GM18505 (cell line): ENCODE measurements at regions not wholly inside any gene's neighbourhood (a gene's known extent, or its start where the extent isn't known, plus 50 kb on each side); places are given as distances from the start of the nearest gene placed in this dataset.
"Not testable (repeated sequence)": the region's sequence is repeated elsewhere in the genome, so short reads cannot be mapped to it uniquely, and the experiment has no call there.

Source experiments
- ATAC-seq: cut with Tn5 transposase; IDR thresholded peaks from one replicate; pipeline ENCODE4 v1.9.1; 2021; ENCODE audit not compliant: unreplicated experiment
- POLR2A ChIP-seq: IDR thresholded peaks from 4 replicates; pipeline ENCODE4 v1.6.1; 2011; ENCODE audit warnings: borderline replicate concordance; ENCODE audit not compliant: insufficient read depth, insufficient read length; ENCODE audit errors: extremely low read depth

DNA sequence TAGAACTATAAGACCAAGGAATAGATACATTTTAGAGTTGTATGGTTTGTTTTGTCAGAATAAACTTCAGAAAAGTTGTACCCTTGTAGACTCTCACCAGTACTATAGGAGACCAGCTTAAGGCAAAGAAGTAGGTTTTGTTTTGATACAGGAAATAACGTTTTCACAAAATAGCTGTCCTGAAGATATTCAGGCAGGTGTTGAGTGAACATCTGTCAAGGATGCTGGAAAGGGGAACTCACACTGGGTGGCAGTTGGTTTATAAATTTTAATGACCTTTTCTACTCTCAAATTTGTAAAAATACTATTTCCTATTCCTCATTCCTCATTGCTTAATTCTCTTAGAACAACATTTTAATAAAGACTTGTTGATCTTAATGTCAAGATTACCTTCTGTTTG lies 174.0 kb upstream of the MAN1A1 start:
- TF ChIP-seq POLR2A: no peak
- no peak for ATAC-seq

DNA sequence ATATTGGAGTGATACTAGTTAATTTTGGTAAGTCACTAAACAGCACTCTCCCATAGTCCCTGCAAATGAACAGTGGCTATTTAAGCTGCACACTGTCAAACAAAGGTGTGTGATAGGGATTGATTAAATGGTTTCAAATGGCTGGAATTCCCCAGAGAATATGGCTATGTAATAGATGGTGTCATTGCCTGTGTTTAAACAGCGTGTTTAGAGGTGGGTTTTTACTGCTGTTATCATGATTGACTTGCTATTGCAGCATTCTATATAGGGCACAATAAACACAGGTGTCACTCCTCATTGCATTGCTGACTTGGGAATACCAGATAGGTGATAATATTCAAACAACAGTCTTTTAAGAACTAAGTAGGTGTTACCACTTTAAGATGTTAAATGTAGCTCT lies 171.7 kb upstream of the MAN1A1 start:
- TF ChIP-seq POLR2A: no peak
- ATAC-seq: no peak

DNA sequence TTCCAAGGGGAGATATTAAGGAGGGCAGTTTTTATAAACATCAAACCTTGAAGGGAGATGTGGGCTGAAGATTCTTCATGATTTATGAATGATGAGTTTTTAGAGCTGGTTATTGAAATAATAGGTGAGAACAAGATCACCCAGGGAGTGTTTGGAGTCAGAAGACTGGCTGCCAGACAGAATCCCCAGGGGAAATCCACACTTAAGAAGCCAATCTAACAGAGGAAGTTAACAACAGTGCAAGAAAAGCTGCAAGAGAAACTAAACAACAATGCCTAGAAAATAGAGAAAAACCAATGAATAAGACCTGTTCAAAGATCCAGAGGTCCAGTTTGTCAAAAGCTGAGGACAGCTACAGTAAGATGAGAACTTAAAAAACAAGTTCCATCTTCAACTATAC lies 167.9 kb upstream of the MAN1A1 start:
- ATAC-seq: no peak
- no peak for TF ChIP-seq POLR2A

DNA sequence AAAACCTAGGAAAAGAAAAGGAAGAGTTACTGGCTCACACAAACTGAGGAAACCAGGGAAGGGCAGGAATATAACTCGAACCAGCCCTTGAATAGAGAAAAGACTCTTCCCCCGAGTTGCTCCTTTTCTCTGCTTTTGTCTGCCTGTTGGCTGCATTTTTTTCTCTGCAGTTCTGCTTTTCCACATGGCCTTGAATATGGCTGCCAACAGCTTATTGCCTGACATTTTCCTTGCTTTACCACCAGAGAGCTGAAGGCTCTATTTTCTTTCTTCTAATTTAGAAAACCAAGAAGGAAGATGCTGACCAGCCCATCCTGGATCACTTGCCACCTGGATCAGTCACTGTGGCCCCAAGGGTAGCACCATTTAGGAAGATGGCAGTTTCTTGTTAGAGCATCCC lies 164.8 kb upstream of the MAN1A1 start:
- no peak for ATAC-seq
- TF ChIP-seq POLR2A: no peak

DNA sequence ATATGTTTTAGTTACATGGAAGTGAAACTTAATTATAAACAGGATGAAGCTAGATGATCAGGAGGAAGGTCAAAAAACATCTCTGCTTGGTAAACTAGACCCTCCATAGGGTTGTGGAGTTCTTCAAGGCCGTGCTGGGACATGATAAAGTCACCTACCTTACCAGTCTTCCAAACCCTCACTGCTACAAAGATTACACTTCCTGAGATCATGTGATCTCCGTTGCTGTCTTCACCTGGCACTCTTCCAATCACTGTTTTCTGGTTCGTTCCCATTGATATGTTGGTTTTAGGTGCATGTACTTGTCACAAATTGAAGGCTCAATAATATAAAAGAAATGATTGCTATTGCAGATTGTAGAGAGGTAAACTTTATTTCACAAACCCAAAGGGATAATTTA lies 161.5 kb upstream of the MAN1A1 start:
- TF ChIP-seq POLR2A: no peak
- no peak for ATAC-seq

DNA sequence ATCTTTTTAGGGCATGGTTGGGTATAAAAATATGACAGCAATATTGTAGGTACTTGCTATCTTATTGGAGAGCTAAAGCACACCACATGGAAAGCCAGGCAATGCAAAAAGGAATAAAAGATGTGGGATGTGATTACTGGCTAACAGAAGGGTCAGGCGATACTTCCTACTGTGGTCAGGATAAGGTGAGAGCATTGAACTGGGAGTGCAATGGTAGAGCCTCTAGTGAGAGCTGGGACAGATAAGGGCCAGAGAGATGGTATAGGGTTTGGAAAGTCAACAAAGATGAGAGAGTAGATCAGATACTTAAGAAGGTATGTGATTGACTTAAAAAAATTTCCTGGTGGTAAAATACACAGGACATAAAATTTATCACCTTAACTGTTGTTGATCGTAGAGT lies 160.7 kb upstream of the MAN1A1 start:
- ATAC-seq: no peak
- no peak for TF ChIP-seq POLR2A

DNA sequence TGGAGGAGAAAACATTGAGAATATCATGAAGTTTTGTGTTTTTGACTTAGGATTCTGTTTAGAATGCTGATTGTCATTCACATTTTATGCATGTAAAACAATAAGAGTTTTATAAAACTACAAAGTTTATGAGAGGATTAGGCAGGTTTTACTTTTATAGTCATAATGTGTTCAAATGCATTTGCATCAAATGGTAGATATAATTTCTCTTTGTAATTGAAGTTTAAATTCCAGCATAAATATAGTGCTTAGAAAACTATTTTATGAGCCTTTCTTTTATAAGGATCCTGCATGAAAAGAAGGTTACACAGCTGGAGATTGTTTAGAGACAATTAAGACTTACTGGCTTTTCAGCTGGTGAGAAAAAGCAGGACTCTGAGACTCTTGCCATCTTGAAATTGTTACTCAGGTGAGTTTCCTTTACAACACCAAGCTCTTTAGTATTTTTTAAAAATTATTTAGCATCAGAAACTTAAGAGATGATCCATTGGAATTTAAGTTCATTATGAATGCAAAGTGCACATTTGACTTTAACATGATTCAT lies 157.1 kb upstream of the MAN1A1 start:
- TF ChIP-seq POLR2A: no peak
- no peak for ATAC-seq

DNA sequence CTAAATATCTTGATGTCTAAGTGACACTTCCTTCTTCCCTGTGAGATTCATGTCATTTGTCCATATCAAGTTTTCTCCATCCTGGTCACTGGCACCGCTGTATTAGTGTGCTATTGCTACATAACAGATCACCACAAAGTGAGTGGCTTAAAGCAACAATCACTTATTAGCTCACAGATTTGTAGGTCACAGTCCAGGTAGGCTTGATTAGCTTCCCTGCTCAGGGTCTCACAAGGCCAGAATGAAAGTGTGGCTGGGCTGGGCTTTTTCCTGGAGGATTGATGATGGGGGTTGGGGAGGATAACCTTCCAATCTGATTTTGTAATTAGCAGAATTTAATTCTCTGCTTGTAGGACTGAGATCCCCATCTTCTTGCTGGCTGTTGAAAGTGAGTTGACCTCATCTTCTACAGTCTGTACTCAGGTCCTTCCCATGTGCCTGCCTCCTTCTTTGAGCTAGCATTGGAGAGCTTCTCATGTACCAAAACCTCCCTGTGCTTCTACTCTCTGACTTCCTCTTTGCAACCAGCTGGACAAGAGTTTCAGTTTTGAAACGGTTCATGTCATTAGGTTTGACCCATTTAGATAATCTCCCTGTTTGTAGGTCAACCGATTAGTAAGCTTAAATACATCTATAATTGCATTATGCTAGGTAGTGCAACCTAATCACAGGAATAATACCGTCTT lies 152.4 kb upstream of the MAN1A1 start:
- ATAC-seq: peak; percentile 96
- TF ChIP-seq POLR2A: no peak

DNA sequence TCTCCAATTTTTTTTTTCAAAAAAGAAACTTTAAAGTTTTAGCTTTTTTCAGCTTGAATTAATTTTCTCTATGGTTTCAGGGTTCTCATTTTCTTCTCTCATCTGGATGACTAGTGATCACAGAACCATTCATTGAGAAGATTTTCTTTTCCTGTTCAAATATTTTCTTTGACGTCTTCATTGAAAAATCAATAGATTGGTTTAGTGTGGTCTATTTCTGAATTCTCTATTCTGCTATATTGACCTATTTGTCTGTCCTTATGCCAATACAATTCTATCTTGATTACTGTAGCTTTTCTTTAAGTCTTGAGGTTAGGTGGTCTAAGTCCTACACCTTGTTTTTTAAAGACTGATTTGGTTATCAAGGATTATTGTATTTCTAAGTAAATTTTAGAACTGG lies 150.2 kb upstream of the MAN1A1 start:
- no peak for TF ChIP-seq POLR2A
- ATAC-seq: no peak

DNA sequence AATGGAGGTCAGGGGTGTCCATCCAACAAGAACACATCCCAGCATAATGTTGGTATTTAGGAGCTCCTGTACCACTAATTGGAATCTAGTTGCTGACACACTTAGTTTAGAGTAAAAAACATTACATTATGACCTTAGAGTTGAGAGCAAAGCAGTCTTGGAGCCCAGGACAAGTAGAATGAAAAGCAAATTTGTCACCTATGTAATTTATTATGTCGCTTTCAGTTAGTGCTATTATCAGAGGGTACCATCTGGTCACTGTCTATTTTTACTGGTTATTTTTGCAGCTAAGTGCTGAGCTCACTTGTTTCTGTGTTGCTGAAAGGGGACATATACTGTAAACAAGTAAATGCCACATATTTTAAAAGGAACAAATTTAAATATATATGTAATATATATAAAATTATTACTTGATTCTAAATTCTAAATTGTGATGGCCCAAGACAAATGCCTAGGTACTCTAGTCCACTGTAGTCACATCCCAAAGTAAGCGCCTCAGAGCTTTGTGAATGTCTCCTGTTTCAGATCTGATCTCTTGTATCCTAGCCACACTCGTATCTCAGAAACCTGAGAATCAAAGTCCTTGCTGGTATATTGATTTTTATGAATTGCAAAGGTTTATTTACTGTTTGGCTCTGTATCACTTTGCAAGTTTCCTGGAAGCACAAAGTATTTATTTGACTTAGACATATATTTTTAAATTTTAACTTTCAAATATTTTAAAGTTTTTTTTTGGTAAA lies 148.6 kb upstream of the MAN1A1 start:
- no peak for ATAC-seq
- TF ChIP-seq POLR2A: no peak

DNA sequence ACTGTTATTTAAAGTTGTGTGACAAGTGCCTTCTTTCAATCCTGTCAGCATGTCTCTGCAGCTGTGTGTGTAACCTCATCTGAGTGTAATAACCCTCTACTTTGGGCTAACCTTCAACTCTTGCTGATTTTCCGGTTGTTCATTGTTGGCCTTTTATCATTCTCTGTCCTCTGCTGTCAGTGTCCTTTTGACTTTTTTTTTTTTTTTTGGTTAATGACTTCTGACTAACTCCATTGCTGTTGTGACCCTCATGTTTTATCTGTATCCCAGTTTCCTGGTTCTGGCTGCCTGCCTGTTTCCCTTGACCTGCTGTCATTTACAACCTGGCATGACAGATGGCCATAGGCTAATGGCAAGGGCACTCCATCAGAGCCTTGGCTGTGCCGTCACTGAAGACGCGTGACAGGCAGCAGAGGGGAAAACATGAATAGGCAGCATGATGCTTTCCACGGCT lies 145.7 kb upstream of the MAN1A1 start:
- ATAC-seq: no peak
- no peak for TF ChIP-seq POLR2A

DNA sequence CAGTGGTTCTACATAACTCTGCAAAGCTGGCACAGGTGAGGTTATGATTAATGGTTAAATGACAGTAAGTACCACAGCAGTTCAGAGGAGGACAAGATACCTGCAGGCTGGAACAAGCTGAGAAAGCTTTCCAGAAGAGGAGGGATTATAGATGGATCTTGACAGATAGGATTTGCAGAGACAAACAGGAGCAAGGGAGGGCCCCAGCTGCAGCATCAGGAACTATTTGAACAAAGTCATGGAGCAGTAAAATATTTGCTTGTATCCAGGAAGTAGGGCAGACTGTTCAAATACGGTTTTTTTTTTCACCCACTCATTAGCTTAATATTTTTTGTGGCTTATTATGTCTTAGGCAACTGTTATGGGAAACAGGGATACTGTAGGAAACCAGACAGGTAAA lies 144.4 kb upstream of the MAN1A1 start:
- no peak for ATAC-seq
- TF ChIP-seq POLR2A: no peak

DNA sequence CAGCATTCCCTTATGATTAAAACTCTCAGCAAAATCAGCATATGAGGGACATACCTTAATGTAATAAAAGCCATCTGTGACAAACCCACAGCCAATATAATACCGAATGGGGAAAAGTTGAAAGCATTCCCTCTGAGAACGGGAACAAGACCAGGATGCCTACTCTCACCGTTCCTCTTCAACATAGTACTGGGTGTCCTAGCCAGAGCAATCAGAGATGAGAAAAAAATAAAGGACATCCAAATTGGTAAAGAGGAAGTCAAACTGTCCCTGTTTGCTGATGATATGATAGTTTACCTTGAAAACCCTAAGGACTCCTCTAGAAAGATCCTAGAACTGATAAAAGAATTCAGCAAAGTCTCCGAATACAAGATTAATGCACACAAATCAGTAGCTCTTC lies 141.6 kb upstream of the MAN1A1 start:
- ATAC-seq: not testable (repeated sequence)

DNA sequence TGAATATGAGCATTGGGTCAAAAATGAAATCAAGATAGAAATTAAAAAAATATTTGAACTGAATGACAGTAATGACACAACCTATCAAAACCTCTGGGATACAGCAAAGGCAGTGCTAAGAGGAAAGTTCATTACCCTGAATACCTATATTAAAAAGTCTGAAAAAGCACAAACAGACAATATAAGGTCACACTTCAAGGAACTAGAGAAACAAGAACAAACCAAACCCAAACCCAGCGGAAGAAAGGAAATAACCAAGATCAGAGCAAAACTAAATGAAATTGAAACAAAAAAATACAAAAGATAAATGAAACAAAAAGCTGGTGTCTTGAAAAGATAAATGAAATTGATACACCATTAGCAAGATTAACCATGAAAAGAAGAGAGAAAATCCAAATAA lies 140.5 kb upstream of the MAN1A1 start:
- ATAC-seq: not testable (repeated sequence)

DNA sequence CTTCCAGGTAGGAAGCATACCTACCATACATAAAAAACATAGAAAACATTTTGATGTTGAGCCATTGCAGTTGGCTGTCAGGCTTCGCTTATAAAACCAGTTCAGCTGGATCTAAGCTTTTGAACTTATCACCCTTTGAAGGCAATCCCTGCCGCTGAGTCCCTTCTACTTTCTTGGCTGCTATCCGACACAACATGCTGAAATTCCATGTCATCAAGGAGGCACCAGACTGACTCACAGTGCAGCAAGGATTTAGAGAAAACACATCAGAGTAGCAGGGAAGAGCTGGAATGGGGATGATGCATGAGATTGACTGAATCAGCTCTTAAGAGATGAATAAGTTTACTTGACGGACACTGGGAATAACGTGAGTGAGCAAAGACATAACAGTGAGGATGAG lies 135.0 kb upstream of the MAN1A1 start:
- ATAC-seq: no peak
- no peak for TF ChIP-seq POLR2A

DNA sequence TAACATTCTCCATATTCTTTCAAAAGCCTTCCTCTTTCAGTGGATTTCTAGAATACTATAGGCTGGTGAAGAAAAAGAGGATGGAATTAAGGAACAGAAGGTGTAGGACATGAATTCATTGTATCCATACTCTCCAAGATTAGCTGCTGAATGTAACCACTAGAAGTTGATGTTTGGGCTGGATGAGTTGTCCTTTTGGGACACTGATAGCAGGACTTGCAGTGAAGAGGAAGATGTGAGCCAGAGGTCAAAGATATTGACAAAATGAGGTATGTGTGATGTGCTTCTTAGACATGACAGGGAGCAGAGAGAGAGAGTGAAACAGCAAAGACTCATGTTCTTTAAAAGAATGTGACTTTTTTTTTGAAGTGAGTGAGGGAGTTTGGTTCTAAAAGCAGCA lies 134.3 kb upstream of the MAN1A1 start:
- TF ChIP-seq POLR2A: no peak
- ATAC-seq: no peak
